ENCODE measurements at regions not wholly inside any gene's neighbourhood (a gene's known extent, or its start where the extent isn't known, plus 50 kb on each side); places are given as distances from the start of the nearest gene placed in this dataset.

DNA sequence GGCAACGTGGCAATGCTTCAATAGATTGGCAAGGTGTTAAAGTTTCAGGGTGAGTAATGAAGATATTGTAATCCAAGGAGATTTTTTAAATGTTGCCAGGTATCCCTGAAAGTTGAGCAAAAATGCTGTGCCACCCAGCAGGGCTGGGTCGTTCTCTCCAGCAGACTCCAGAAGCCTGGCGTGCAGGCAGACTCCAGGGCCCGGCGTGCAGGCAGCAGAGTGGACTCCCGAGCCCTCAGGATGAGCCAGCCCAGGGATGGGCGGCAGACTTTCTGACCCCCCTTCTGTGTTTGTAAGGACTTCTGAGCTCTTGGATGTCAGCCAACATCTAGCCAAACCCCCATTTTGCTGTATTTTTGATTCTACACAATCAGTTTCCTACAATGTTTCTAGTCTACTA is 289.1 kb downstream of the ZNF516 start:
- ChIA-PET CTCF (interaction anchor here (1.1 kb wide), 1 partner anchor 8 kb away, joined by 4 read pairs; no protein-coding TSS in a partner anchor), POLR2A (no interaction called here)
- Mint-ChIP-seq H3K27me3 (peaks cover 18% of the 10 kb centered on the region), H3K9me3 (peaks cover 2% of the 10 kb centered on the region), H3K4me3 (no peak overlapping the region), H3K36me3 (ENCODE audit: low read depth) (no peaks in the 10 kb centered on the region), H3K4me1 (ENCODE audit: low read depth) (no peaks in the 10 kb centered on the region), H3K27ac (no peak overlapping the region)
- peaks cover 0 to 10% of the 10 kb centered on the region in 2 experiments for H3K9me3 ChIP-seq (ENCODE audit: control insufficient read depth in 1 of 2, insufficient read depth in 1 of 2, low read length in 2 of 2)
- TF ChIP-seq, protein P1, sequence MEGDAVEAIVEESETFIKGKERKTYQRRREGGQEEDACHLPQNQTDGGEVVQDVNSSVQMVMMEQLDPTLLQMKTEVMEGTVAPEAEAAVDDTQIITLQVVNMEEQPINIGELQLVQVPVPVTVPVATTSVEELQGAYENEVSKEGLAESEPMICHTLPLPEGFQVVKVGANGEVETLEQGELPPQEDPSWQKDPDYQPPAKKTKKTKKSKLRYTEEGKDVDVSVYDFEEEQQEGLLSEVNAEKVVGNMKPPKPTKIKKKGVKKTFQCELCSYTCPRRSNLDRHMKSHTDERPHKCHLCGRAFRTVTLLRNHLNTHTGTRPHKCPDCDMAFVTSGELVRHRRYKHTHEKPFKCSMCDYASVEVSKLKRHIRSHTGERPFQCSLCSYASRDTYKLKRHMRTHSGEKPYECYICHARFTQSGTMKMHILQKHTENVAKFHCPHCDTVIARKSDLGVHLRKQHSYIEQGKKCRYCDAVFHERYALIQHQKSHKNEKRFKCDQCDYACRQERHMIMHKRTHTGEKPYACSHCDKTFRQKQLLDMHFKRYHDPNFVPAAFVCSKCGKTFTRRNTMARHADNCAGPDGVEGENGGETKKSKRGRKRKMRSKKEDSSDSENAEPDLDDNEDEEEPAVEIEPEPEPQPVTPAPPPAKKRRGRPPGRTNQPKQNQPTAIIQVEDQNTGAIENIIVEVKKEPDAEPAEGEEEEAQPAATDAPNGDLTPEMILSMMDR (IDR thresholded peaks at IDR 0.05): no peak
- H3K27me3 ChIP-seq (ENCODE audit: control insufficient read depth in 1 of 2, insufficient read depth in 2 of 2, low read length in 2 of 2): no peaks in the 10 kb centered on the region
- H3K27ac ChIP-seq (ENCODE audit: low read depth in 1 of 2, low read length in 2 of 2): no peak overlapping the region
- intact Hi-C loops (cut with DNase I, micrococcal nuclease): no loop called here
- no peak overlapping the region for H3K4me3 ChIP-seq (ENCODE audit: low read length)
- H3K4me1 ChIP-seq (ENCODE audit: insufficient read depth, low read length): no peaks in the 10 kb centered on the region
- ATAC-seq (ENCODE audit: poor library complexity) (no peak), DNase-seq (no peak)
- H3K36me3 ChIP-seq (ENCODE audit: insufficient read depth, low read length): no peaks in the 10 kb centered on the region

DNA sequence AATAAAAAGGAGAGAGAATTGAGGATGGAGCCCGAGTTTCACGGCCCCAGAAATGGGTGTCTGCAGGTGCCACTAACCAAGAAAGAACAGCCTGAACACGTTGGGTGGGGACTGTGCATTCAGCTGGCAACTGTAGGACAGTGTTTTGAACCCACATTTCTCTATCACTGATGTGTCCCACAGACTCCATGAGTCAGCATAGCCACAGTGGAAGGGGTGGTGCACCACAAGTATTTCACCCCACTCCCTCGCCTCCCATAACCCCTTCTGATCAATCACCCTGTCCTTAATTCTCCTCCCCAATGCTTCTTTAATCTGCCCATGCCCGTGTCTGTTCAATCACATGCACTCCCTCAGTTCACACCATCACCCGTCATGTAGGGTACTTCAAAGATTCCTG is 291.5 kb downstream of the ZNF516 start:
- Histone ChIP-seq H3K27ac (ENCODE audit: low read depth in 1 of 2, low read length in 2 of 2) (no peak overlapping the region), H3K4me3 (ENCODE audit: low read length) (no peak overlapping the region), H3K9me3 (ENCODE audit: control insufficient read depth in 1 of 2, insufficient read depth in 1 of 2, low read length in 2 of 2) (peaks cover 0 to 4% of the 10 kb centered on the region in 2 experiments), H3K4me1 (ENCODE audit: insufficient read depth, low read length) (no peaks in the 10 kb centered on the region), H3K36me3 (ENCODE audit: insufficient read depth, low read length) (no peaks in the 10 kb centered on the region), H3K27me3 (ENCODE audit: control insufficient read depth in 1 of 2, insufficient read depth in 2 of 2, low read length in 2 of 2) (no peaks in the 10 kb centered on the region)
- Mint-ChIP-seq H3K36me3 (ENCODE audit: low read depth) (no peaks in the 10 kb centered on the region), H3K27ac (no peak overlapping the region), H3K4me3 (no peak overlapping the region), H3K9me3 (peaks cover 8% of the 10 kb centered on the region), H3K27me3 (peaks cover 24% of the 10 kb centered on the region), H3K4me1 (ENCODE audit: low read depth) (no peaks in the 10 kb centered on the region)
- intact Hi-C loops (cut with DNase I, micrococcal nuclease): no loop called here
- TF ChIP-seq, protein P1 (IDR thresholded peaks at IDR 0.05): no peak
- POLR2A ChIA-PET: no interaction called here
- ATAC-seq (ENCODE audit: poor library complexity) (no peak), DNase-seq (no peak)
- CTCF ChIA-PET: no interaction called here

DNA sequence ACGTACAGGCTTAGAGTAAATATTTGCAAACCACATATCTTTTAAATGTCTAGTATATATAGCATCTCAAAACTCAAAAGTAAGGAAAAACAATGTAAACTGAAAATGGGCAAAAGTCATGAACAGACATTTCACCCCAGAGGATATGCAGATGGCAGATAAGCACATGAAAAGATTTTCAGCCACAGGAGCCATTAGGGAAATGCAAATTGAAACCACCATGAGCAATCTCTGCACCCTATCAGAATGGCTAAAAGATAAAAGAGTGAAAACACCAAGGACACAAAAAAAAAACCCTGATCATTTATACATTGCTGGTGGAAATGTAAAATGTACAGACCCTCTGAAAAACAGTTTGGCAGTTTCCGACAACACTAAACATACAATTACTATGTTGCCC is 292.7 kb downstream of the ZNF516 start:
- no peaks in the 10 kb centered on the region for H3K4me1 ChIP-seq (ENCODE audit: insufficient read depth, low read length)
- Mint-ChIP-seq H3K27ac (no peak overlapping the region), H3K4me1 (ENCODE audit: low read depth) (no peaks in the 10 kb centered on the region), H3K9me3 (peaks cover 8% of the 10 kb centered on the region), H3K36me3 (ENCODE audit: low read depth) (no peaks in the 10 kb centered on the region), H3K27me3 (peaks cover 32% of the 10 kb centered on the region), H3K4me3 (no peak overlapping the region)
- ChIA-PET CTCF (no interaction called here), POLR2A (no interaction called here)
- H3K27me3 ChIP-seq (ENCODE audit: control insufficient read depth in 1 of 2, insufficient read depth in 2 of 2, low read length in 2 of 2): no peaks in the 10 kb centered on the region
- DNase-seq: no peak
- peaks cover 0 to 3% of the 10 kb centered on the region in 2 experiments for H3K9me3 ChIP-seq (ENCODE audit: control insufficient read depth in 1 of 2, insufficient read depth in 1 of 2, low read length in 2 of 2)
- ATAC-seq (ENCODE audit: poor library complexity): no peak
- TF ChIP-seq, protein P1 (IDR thresholded peaks at IDR 0.05): no peak
- H3K27ac ChIP-seq (ENCODE audit: low read depth in 1 of 2, low read length in 2 of 2): no peak overlapping the region
- no peaks in the 10 kb centered on the region for H3K36me3 ChIP-seq (ENCODE audit: insufficient read depth, low read length)
- H3K4me3 ChIP-seq (ENCODE audit: low read length): no peak overlapping the region
- intact Hi-C loops (cut with DNase I, micrococcal nuclease): no loop called here
